ENCODE measurements at regions not wholly inside any gene's neighbourhood (a gene's known extent, or its start where the extent isn't known, plus 50 kb on each side); places are given as distances from the start of the nearest gene placed in this dataset.
A peak's percentile ranks its signal among the peaks of the same experiment; 100 is the strongest.
"Not testable (repeated sequence)": the region's sequence is repeated elsewhere in the genome, so short reads cannot be mapped to it uniquely, and the experiment has no call there.

DNA sequence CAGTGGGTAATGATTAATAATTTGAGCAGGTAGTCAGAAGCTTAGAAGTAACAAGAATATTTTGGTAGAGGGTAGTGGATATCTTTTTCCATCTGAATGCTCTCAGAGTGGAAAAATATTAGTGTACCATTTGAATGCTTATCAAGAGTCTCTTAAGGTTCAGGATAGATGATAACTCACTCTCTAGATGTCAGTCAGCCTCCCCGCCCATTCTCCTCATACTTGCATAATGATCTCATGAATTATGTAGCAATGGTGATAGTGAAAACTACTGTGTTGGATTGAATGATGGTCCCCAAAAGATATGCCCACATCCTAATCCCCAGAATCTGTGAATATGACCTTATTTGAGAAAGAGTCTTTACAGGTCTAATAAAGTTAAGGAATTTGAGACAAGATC is 132.7 kb upstream of the KLF12 start:
- DNase-seq: no peak

DNA sequence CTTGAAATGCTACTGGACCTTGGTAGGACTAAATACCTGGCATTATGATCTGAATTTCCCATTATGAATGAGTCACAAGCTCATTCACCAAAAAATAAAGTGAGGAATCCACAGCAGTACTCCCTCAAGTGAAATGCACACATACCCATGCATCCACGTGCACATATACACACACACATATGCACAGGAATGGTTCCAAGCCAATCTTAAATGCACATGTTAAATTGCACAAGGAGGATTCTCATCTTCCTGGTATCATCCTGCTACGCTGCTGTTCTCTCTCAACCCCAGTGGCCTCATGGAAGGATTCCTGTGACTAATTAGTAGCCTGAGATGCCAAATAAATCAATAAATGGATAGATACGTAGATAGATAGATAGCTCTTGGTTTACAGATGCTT is 132.1 kb upstream of the KLF12 start:
- no peak for DNase-seq

DNA sequence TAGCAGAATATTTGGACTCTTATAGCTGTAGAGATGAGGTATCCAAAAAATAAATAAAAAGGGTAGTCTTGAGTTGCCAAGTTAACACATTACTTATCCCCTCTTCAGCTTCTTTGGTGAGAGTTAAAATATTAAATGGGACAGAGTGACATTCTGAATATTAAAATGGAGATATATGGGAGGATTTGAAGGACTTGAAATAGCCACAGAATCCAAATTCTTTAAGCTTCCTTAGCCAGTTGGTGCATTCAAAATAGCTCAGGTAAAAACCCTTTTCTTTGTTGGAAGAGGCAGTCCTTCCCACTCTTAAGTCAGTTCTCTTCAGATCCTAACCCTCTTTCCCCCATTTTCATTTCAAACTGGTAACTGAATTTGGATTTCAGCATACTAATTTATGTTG is 130.1 kb upstream of the KLF12 start:
- DNase-seq: no peak

DNA sequence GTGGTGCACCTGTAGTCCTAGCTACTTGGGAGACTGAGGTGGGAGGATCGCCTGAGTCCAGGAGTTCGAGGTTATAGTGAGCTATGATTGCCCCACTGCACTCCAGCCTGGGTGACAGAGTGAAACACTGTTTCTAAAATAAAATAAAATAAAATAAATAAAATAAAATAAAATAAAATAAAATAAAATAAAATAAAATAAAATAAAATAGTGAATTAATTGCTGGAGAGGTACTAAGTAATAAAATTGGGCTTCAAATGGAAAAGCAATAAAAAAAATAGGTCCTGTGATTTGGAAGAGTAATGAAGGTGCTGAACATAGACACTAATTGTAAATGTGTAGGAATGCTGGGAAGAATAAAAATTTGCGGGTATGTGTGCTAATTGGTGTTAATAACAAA is 126.2 kb upstream of the KLF12 start:
- DNase-seq: not testable (repeated sequence)

DNA sequence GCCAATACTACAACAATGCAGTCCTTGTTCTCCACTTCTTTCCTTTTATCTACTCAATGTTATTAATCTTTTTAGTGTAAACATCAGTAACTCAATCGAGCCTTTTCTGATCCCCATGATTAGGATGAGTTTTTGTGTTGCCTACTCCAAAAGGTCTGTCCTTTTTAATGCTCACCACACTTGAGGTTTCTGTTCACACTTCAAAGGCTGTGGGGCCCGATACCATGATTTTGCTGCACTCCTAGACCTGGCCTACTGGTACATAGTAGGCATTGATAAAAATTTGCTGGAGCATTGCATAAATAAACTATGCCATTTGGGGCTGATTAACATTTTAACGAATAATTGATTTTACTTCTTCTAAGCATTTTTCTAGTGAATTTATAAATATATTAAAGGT is 125.4 kb upstream of the KLF12 start:
- DNase-seq: no peak

DNA sequence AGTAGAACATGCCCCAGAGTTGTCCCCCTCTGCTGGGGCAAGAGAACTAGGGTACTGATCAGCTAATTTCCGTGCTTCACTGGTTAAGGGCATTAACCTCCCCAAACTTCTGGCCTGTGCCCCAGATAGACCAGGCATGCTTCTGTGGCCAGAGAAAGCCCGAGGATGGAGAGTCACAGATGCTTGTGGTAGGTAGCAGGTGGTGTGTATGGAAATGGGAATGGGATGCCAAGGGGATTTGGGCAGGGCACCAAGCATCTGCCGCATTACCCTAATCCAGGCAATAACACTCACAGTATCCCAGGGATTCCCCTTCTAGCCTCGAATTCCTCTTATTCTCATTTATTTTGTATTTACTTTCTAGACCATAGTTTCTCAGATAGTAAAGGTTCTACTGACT is 124.8 kb upstream of the KLF12 start:
- DNase-seq: no peak

DNA sequence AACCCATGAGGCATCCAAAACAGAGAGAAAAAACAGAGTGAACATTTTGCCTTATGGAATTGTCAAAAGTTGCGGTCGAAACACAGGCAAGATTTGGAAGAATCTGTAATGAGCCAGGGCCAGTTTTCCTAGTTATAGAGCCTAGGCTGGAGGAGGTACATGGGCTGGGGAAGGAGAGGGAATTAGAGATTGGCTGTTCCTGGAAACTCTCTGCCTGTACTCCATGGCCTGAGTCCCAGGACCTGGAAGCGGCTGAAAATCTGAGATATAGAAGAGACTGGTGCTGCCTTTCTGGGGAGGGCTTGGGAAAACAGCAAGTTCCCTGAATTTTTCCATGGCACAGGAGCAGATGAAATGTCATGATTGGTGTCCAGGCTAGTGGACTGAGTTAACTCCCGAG is 122.8 kb upstream of the KLF12 start:
- DNase-seq: no peak

DNA sequence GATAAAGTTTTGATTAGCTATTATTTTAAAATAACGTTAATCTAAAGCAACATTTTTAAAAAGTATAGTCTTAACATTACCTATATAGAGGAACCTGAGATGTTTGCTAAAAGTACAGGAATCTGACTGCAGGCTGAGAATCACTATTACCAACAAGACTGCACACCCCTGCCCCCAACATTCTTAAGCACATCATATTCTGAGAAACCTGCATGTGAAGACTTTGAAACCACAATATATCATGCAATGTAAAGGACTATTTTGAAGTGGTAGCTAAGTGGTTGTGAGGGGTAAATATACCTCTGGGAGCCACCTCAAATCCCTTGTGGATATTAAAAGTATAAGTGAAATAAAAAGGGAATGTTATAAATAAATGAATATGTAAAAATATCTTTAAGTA is 119.0 kb upstream of the KLF12 start:
- no peak for DNase-seq

DNA sequence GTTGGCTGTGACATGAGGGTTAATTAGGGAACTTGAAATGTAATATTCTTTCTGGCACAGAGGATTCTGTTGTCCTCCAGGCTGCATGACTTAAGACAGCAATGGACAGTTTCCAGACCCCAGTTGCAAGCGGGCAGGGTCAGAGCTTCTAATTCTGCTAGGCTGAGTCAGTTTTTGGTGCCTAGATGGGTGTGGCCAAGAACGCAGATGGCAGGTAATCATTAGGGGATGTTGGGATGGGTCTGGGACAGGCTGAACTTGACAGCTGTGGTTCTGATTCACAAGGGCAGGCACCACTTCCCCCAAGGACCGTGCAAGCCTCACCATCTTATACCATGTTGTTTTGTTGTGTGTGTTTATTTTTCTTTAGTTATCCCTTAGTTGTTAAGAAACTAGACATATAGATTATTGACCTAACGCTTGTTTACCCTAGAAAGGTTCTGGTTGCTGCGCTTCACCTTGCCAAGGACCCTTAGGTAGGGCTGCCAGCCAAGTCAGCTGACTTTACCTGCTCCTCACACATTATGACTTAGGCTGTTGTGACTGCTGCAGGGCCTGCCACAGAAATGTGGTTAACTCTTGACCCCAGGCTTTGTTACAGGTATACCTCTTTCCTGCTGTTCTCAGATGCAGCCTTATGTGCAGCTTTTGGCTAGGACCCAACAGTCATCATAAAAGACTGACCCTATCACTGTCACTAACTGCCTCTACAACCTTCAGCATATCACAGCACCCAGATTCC is 117.7 kb upstream of the KLF12 start:
- no peak for DNase-seq

DNA sequence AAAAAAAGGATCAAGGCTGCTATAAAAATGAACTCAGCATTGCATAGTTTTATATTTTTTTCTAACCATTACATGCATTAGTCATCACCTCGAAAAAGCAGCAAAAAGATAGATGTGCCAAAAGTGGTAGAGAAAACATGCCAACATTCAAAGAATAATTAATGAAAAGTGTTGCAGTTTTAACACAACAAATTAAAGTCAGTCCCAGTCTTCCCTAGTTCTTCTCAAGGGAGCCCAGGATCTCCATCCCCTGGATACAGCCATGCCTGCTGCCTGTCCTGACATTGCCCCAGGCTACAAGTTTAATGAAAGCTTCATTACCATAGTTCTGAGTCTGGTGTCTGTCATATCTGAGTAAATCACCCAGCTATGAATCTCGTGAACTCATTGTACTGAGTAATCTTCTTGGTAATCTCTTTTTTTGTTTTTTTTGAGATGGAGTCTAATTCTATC is 116.6 kb upstream of the KLF12 start:
- DNase-seq: no peak

DNA sequence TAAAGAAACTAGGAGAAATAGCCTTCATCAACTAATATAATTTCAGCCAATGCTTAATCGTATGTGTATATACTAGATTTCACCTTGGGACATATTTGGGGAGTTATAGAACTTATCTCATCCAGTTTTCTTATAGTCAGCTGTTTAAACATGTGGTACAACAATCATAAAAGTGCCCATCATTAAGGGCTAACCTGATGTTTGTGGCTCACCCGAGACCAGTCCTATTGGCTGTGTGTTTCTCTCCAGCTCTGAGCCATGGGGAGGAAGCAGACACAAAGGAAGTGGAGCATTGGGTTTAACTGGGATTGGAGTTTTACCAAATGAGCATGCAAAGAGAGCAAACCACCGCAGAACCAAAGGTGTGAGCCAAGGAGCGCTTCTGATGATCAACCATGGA is 114.3 kb upstream of the KLF12 start:
- no peak for DNase-seq

DNA sequence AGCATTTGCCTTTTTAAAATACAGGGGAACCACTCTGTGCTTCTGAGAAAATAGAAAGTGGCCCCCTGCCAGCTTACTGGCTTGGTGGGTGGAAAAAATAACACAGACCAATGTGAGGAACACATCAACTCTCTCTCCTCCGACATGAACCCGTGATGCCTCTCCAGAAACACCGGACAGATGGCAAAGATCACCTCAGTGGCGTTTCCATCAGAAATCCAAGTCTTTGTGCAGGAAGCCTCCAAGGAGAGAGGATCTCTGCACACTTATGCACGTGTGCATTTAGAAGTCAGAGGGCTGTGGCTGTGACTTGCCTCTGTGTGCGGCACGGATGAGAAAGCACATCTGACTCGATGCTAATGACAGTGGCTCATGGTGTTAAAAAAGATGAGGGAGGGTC is 112.3 kb upstream of the KLF12 start:
- peak; percentile 69 for DNase-seq

DNA sequence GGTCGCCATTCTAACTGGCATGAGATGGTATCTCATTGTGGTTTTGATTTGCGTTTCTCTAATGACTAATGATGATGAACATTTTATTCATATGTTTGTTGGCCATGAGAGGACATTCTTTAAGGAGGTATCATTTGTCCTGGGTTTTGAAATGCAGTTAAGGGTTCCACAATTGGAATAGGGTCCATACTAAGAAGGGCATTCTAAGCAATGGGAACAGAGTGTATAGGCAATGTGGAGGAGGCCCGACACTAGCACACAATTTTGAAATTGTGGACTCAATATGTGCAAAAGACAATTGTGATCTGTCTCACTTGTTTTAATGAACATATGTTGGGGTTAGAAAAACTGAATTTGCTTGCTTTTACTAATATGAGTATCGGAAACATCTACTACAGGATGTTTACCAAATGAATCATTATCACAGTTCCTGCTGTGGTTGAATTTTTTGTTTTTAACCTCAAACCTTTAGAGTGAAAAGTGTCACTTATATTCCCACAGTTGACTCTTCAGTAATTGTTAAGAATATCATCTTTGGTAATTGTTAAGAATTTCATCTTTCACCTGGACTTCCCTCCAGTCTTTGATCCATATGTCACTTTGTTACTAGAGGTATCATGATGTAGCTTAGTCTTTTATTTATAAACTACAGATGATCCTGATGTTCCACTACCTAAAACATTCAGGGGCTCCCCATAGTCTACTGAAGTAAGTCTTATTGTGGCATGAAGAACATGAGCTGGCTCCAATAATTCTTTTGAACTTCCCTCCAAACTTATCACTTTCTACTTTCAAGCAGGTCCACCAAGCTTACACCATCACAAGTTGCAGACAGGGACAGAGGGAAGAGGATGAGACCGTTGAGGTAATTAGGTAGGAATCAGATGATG is 109.7 kb upstream of the KLF12 start:
- no peak for DNase-seq

DNA sequence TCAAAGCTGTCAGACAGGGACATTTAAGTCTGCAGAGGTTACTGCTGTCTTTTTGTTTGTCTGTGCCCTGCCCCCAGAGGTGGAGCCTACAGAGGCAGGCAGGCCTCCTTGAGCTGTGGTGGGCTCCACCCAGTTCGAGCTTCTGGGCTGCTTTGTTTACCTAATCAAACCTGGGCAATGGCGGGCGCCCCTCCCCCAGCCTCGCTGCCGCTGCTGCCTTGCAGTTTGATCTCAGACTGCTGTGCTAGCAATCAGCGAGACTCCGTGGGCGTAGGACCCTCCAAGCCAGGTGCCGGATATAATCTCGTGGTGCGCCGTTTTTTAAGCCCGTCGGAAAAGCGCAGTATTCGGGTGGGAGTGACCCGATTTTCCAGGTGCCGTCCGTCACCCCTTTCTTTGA is 107.1 kb upstream of the KLF12 start:
- DNase-seq: not testable (repeated sequence)

DNA sequence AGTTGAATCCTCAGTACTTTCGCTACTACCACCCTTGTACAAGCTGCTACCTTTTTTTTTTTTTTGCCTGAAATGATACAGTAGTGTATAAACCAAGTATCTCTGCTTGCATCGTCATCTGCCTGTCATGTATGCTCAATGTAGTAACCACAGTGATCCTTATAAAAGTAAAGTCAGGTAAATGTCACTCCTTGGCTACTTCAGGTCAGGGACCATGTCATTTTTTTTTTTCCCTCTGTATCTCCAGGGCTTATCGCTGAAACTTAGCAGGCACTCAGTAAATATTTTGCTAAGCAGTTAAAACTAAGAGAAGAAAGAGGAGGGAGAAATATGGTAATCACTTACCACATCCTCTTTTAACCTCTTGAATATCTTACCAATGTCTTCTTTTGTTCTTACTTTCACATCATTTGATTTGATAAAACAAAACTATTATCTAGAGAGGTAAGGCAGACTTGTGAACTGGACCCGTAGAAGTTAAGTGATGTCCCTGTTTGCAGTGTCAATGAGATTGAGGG is 96.8 kb upstream of the KLF12 start:
- no peak for DNase-seq

DNA sequence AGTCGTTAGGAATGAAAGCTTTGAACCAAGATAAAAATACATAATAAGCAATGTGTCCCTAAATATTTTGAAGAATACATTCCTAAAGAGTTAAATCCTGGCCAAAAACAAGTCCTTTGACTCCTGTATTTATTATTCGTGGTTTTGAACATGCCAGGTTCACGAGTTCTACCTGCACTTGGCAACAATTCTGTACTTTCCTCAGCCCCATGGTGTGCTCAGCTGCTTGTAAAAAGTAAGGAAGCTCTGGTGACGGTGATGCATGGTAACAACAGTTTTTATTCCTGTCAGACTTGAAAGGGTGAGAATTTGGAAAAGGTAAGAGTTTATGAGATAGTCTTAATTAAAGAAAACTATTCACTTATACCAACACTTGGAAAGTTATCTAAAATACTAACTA is 95.0 kb upstream of the KLF12 start:
- no peak for DNase-seq

DNA sequence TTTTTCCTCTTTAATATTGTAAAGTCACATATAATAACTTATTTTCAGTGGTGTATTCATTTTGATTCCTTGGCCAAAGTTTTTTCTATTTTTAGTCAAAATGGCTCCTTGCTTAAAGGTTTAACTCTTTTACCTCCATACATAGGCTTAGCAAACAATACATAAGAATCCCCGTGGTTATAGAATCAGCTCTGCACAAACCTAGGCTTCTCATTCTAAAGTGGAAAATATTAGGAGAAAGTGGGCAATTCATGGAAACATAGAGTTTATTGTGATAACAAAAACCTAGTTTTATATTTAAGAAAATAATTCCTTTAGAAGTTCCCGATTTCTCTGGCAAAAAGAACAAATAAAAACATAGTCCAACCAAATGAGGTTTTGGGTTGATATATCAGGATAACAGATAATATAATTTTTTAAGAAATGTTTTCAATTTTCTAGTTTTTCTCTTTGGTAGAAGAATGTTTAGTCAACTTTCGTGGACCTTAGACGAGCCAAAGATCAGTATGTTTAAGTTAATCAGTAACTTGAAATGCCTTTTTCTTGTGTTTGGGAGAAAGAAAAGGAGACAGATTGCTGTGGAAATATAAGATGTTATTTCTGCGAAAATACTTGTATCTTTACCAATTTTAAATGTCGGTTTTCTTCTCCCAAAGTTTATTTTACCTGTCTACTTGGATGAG is 93.4 kb upstream of the KLF12 start:
- DNase-seq: no peak

DNA sequence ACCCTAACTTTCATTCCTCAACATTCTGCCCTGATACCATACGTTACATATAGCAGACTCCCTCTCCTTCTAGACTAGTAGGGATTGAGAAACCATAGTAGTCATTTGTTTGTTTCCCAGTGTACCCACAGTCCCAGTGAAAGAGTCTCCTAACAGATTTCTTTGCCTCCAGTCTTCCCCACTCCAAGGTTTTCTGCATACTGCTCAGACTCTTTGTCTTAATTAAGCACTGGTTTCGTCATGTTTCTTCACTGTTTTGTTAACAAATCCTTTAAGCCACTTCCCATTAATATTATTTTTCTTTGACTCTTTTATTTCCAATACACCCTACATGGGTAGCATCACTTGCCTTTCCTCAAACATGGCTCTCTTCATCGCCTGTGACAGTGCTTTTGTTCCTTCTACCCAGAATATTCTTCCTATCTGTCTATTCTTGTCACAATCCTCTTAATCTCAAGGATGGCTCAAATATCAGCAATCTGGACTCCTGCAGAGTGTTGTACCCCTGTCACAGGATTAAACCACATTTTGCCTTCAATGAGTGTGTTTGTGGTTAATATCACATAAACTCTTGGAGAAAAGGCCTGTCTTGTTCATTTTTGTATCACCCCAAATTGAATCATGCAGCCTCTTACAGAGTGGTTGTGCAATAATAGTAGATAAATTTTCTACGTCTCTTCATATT is 92.7 kb upstream of the KLF12 start:
- DNase-seq: no peak

DNA sequence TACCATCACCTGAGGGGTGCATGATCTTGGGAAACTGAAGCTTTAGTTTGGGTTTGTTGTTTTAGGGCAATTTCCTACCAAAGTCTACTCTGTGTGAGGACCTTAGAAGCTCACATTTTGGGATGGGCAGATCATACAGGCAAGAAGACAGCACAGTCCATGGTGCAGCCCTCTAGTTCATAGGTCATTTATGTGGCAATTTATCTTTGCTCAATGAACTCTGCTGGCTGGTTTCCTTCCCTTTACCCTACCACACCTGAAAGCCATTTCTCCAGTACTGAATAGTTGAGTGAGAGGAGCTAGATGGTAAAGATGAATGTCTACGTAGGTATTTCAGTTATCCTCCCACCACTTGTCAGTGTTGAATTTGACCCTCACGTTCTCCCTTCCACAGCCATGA is 87.5 kb upstream of the KLF12 start:
- DNase-seq: no peak

DNA sequence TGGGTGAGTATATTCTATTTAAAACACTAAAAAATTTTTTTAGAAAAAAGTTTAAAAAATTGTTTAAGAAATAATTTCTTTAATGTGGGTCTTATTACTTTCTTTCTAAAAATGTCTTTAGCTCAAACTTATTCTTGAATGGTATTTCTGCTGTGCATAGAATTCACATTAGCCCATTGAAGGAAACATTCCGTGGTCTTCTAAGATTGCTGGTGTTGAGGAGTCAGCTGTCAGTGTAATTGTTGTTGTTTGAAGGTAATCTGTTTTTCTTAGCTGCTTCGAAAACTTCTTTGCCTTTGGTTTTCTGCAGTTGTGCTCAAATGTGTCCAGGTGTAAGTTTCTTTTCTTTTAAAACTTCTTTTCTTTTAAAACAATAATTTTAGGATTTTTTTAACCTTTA is 85.4 kb upstream of the KLF12 start:
- no peak for DNase-seq

DNA sequence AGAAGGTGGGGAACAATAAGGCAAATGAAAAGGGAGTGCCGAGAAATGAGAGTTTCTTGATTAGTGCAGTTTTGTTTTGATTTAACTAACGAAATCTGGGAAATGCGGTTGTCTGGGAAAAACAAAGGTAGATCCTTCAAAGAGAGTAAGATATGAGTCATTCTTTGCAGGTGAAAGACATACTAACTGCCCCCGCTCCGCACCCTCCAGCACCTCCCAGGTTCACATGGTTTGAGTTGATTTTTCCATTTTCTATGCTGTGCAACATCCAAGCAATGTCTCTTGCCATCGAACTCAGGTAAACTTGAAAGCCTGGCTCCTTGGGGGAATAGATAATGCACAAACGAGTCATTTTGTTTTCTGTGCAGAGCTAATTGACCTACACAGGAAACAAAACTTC is 84.1 kb upstream of the KLF12 start:
- DNase-seq: no peak

DNA sequence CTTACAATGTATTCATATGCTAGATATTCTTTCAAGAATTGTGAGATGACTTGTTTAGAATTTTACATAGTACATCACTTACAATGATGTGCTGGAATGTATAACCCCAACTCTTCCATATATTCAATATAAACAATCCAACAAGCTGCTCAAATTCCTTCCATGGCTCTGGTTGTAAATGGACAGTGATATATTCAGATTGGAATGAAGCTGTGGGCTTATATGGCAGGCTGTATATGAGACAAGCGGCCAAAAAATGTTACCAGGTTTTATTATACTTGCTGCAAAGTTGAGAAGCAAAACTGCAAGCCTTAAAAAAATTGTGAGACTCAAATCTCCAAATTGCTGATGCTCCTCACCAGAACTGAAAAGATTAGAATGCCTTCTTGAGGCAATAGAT is 83.6 kb upstream of the KLF12 start:
- no peak for DNase-seq

DNA sequence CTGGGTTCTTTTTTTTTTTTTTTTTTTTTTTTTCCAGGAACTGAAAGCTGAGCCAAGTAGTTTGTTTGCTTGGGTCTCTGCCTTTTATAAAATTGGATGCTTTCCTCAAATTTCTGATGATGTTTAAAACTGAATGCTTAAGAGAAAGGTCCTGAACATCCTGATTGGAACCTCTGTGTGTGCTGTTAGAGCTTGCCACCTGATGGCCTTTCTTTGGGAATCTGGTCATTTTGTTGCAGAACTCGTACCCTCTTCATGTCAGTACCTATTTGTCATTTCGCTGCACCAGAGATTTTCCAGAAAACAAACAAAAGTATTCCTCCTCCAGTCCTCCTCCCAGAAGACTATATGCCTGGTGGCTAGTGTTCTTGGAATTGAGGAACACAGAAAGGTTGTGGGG is 81.2 kb upstream of the KLF12 start:
- no peak for DNase-seq
